ENCODE measurements at regions not wholly inside any gene's neighbourhood (a gene's known extent, or its start where the extent isn't known, plus 50 kb on each side); places are given as distances from the start of the nearest gene placed in this dataset.

GRCh38 chr15:51156957-51157356, 62.3 kb upstream of the TNFAIP8L3 start:
- no peaks in the 10 kb centered on the region for H4K20me1 ChIP-seq (ENCODE audit: control insufficient read depth, extremely low read depth, insufficient read depth, low read length)
- DNase-seq (ENCODE audit: low read depth in 2 of 2) = no peak
- no peaks in the 10 kb centered on the region for H3K9me3 ChIP-seq (ENCODE audit: control insufficient read depth, insufficient read depth, low read depth, low read length)
- no peak overlapping the region for H3K27ac ChIP-seq (ENCODE audit: insufficient read depth, low read length)
- no peak for TF ChIP-seq EZH2 (IDR thresholded peaks at IDR 0.05; ENCODE audit: low read length, missing control alignments)
- no peak for TF ChIP-seq CTCF (conservative IDR thresholded peaks at IDR 0.05 in 1 of 2, IDR thresholded peaks at IDR 0.05 in 1 of 2; ENCODE audit: low read depth in 1 of 2, low read length in 2 of 2)
- no peaks in the 10 kb centered on the region for H3K79me2 ChIP-seq (ENCODE audit: control insufficient read depth, insufficient read depth, low read length)
- H2AFZ ChIP-seq (ENCODE audit: low read length) = no peak overlapping the region
- no peaks in the 10 kb centered on the region for H3K4me1 ChIP-seq (ENCODE audit: control insufficient read depth, extremely low read depth, insufficient read depth, low read length)
- no peaks in the 10 kb centered on the region for H3K36me3 ChIP-seq (ENCODE audit: control insufficient read depth, insufficient read depth, low read length)
- no peak overlapping the region for H3K4me3 ChIP-seq (replicated peaks in 1 of 4; ENCODE audit: control extremely low read depth in 1 of 4, insufficient read depth in 1 of 4, low read depth in 3 of 4, low read length in 4 of 4)
- peaks cover 19% of the 10 kb centered on the region for H3K27me3 ChIP-seq (ENCODE audit: control insufficient read depth, insufficient read depth, low read length)
- no peak overlapping the region for H3K4me2 ChIP-seq (ENCODE audit: extremely low read depth, insufficient read depth, low read length)
- no peak overlapping the region for H3K9ac ChIP-seq (ENCODE audit: insufficient read depth, low read length)

- Histone ChIP-seq H3K4me1 (ENCODE audit: control insufficient read depth, extremely low read depth, insufficient read depth, low read length) (no peaks in the 10 kb centered on the region), H3K4me3 (replicated peaks in 1 of 4; ENCODE audit: control extremely low read depth in 1 of 4, insufficient read depth in 1 of 4, low read depth in 3 of 4, low read length in 4 of 4) (no peak overlapping the region), H3K4me2 (ENCODE audit: extremely low read depth, insufficient read depth, low read length) (no peak overlapping the region), H2AFZ (ENCODE audit: low read length) (no peak overlapping the region), H3K36me3 (ENCODE audit: control insufficient read depth, insufficient read depth, low read length) (no peaks in the 10 kb centered on the region), H3K27ac (ENCODE audit: insufficient read depth, low read length) (no peak overlapping the region), H3K79me2 (ENCODE audit: control insufficient read depth, insufficient read depth, low read length) (no peaks in the 10 kb centered on the region), H3K27me3 (ENCODE audit: control insufficient read depth, insufficient read depth, low read length) (peaks cover 16% of the 10 kb centered on the region), H4K20me1 (ENCODE audit: control insufficient read depth, extremely low read depth, insufficient read depth, low read length) (no peaks in the 10 kb centered on the region), H3K9ac (ENCODE audit: insufficient read depth, low read length) (no peak overlapping the region), H3K9me3 (ENCODE audit: control insufficient read depth, insufficient read depth, low read depth, low read length) (no peaks in the 10 kb centered on the region)
- no peak for TF ChIP-seq CTCF (conservative IDR thresholded peaks at IDR 0.05 in 1 of 2, IDR thresholded peaks at IDR 0.05 in 1 of 2; ENCODE audit: low read depth in 1 of 2, low read length in 2 of 2)
- no peak for TF ChIP-seq EZH2 (IDR thresholded peaks at IDR 0.05; ENCODE audit: low read length, missing control alignments)
- DNase-seq (ENCODE audit: low read depth in 2 of 2) = no peak
Measured at GRCh38 chr15:51155891-51156290, 61.2 kb upstream of the TNFAIP8L3 start.

GRCh38 chr15:51155016-51155580, 60.4 kb upstream of the TNFAIP8L3 start:
- Histone ChIP-seq H3K27ac (ENCODE audit: insufficient read depth, low read length) (no peak overlapping the region), H4K20me1 (ENCODE audit: control insufficient read depth, extremely low read depth, insufficient read depth, low read length) (no peaks in the 10 kb centered on the region), H3K9me3 (ENCODE audit: control insufficient read depth, insufficient read depth, low read depth, low read length) (no peaks in the 10 kb centered on the region), H3K9ac (ENCODE audit: insufficient read depth, low read length) (no peak overlapping the region), H3K4me2 (ENCODE audit: extremely low read depth, insufficient read depth, low read length) (no peak overlapping the region), H3K27me3 (ENCODE audit: control insufficient read depth, insufficient read depth, low read length) (peaks cover 16% of the 10 kb centered on the region), H3K36me3 (ENCODE audit: control insufficient read depth, insufficient read depth, low read length) (no peaks in the 10 kb centered on the region), H3K79me2 (ENCODE audit: control insufficient read depth, insufficient read depth, low read length) (no peaks in the 10 kb centered on the region), H3K4me3 (replicated peaks in 1 of 4; ENCODE audit: control extremely low read depth in 1 of 4, insufficient read depth in 1 of 4, low read depth in 3 of 4, low read length in 4 of 4) (no peak overlapping the region), H2AFZ (ENCODE audit: low read length) (no peak overlapping the region), H3K4me1 (ENCODE audit: control insufficient read depth, extremely low read depth, insufficient read depth, low read length) (no peaks in the 10 kb centered on the region)
- DNase-seq (ENCODE audit: low read depth in 2 of 2) = peak in 1 of 2 donors; percentile 22
- TF ChIP-seq CTCF (conservative IDR thresholded peaks at IDR 0.05 in 1 of 2, IDR thresholded peaks at IDR 0.05 in 1 of 2; ENCODE audit: low read depth in 1 of 2, low read length in 2 of 2) = no peak
- TF ChIP-seq EZH2 (IDR thresholded peaks at IDR 0.05; ENCODE audit: low read length, missing control alignments) = no peak

Measured in fibroblast of lung (primary cell).